ENCODE measurements at regions not wholly inside any gene's neighbourhood (a gene's known extent, or its start where the extent isn't known, plus 50 kb on each side); places are given as distances from the start of the nearest gene placed in this dataset.
A peak's percentile ranks its signal among the peaks of the same experiment; 100 is the strongest.

GRCh38 chr9:129501771-129502319 is 119.1 kb downstream of the C9orf50 start:
- H3K27ac ChIP-seq (ENCODE audit: low read depth, low read length), result peak overlapping the region; percentile 100
- peak overlapping the region; percentile 22 for H4K12ac ChIP-seq (ENCODE audit: low read depth, low read length)
- H3K4me2 ChIP-seq (ENCODE audit: low read length), result no peak overlapping the region
- no peak overlapping the region for H3K4me3 ChIP-seq (ENCODE audit: low read depth, low read length)
- no peaks in the 10 kb centered on the region for H3K27me3 ChIP-seq (ENCODE audit: insufficient read depth, low read length)
- H2AFZ ChIP-seq (ENCODE audit: insufficient read depth, low read length, poor library complexity), result no peak overlapping the region
- no peak overlapping the region for H3K9ac ChIP-seq (ENCODE audit: low read length)
- DNase-seq, result peak in 1 of 2 donors; percentile 48
- H3K9me3 ChIP-seq (ENCODE audit: insufficient read depth, low read depth, low read length), result no peaks in the 10 kb centered on the region
- no peak overlapping the region for H3K23ac ChIP-seq (ENCODE audit: low read length)
- peak overlapping the region; percentile 98 for H2BK12ac ChIP-seq (ENCODE audit: low read length)
- peaks cover 22% of the 10 kb centered on the region for H3K79me2 ChIP-seq (ENCODE audit: control insufficient read depth, insufficient read depth, low read length, poor library complexity)
- peak overlapping the region; percentile 96 for H2BK120ac ChIP-seq (ENCODE audit: insufficient read depth, low read length, poor library complexity)
- H3K14ac ChIP-seq (ENCODE audit: low read length), result peak overlapping the region; percentile 83
- H4K8ac ChIP-seq (ENCODE audit: low read depth, low read length), result peak overlapping the region; percentile 77
- no CpG with 5 or more reads among the region's 4 CpGs for WGBS (ENCODE audit: extremely low coverage, insufficient coverage, insufficient read length)
- H2AK5ac ChIP-seq (ENCODE audit: low read length), result peak overlapping the region; percentile 85
- peak overlapping the region; percentile 100 for H4K91ac ChIP-seq (ENCODE audit: low read depth, low read length)
- peak overlapping the region; percentile 87 for H3K18ac ChIP-seq (ENCODE audit: low read length)
- H2BK5ac ChIP-seq (ENCODE audit: low read depth, low read length, poor library complexity), result peak overlapping the region; percentile 91
- H3K36me3 ChIP-seq (ENCODE audit: control insufficient read depth in 1 of 2, insufficient read depth in 2 of 2, low read length in 2 of 2), result peaks cover 2 to 3% of the 10 kb centered on the region in 2 experiments
- H3K4ac ChIP-seq (ENCODE audit: low read depth, low read length), result peak overlapping the region; percentile 68
- H3K4me1 ChIP-seq (ENCODE audit: control insufficient read depth in 1 of 2, insufficient read depth in 2 of 2, low read length in 2 of 2), result peaks cover 48 to 49% of the 10 kb centered on the region in 2 experiments
- peaks cover 57% of the 10 kb centered on the region for H3K79me1 ChIP-seq (ENCODE audit: low read length)

DNA sequence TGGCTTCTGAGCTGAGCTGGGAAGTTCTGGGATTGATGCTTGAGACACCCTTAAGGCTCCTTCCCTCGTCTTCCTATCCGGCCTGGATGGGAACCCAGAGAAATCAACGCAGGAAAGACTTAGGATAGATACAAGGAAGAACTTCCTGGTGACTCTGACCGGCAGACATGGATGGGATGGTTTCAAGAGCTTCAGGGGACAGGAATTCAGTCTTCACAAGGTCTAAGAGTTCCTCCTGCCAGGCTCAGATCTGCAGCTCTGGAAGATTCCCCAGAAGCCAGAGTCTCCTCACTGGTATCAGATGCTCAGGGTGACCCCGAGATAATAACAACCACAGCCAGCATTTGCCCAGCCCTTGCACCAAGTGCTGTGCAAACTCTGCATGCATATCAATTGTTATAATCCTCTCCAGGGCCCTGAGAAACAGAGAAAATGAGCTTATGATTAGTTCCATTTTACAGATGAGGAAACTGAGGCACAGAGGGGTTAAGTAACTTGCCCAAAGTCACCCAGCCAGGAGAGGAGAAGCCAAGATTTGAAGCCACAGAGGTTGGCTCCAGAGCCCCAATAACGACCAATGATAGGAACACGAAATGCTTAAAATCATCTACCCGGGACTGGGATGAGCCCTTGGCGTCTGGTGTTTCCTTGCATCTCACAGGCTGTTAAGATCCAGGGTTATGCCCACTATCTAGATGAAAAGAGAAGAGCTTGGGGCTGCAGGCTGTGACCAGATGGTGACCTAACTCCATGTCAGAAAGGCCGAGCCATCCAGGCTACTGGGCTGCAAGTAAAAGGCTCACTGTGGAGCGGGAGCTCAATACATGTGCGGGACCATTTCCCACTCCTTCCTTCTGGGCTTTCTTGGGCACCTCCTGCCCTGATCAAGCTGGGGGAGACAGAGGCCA is 119.8 kb downstream of the C9orf50 start:
- Histone ChIP-seq H4K91ac (ENCODE audit: low read depth, low read length) (peak overlapping the region; percentile 100), H2BK12ac (ENCODE audit: low read length) (peak overlapping the region; percentile 98), H4K12ac (ENCODE audit: low read depth, low read length) (peak overlapping the region; percentile 55), H3K79me1 (ENCODE audit: low read length) (peaks cover 64% of the 10 kb centered on the region), H2BK5ac (ENCODE audit: low read depth, low read length, poor library complexity) (peak overlapping the region; percentile 91), H2AK5ac (ENCODE audit: low read length) (peak overlapping the region; percentile 85), H3K4me3 (ENCODE audit: low read depth, low read length) (no peak overlapping the region), H3K4me1 (ENCODE audit: control insufficient read depth in 1 of 2, insufficient read depth in 2 of 2, low read length in 2 of 2) (peaks cover 53% of the 10 kb centered on the region in 2 experiments), H3K9ac (ENCODE audit: low read length) (no peak overlapping the region), H3K18ac (ENCODE audit: low read length) (peak overlapping the region; percentile 87), H3K9me3 (ENCODE audit: insufficient read depth, low read depth, low read length) (no peaks in the 10 kb centered on the region), H3K4me2 (ENCODE audit: low read length) (peak overlapping the region; percentile 6), H3K36me3 (ENCODE audit: control insufficient read depth in 1 of 2, insufficient read depth in 2 of 2, low read length in 2 of 2) (peaks cover 2 to 3% of the 10 kb centered on the region in 2 experiments), H3K4ac (ENCODE audit: low read depth, low read length) (peak overlapping the region; percentile 64), H3K27me3 (ENCODE audit: insufficient read depth, low read length) (no peaks in the 10 kb centered on the region), H4K8ac (ENCODE audit: low read depth, low read length) (peak overlapping the region; percentile 77), H2BK120ac (ENCODE audit: insufficient read depth, low read length, poor library complexity) (peak overlapping the region; percentile 96), H3K79me2 (ENCODE audit: control insufficient read depth, insufficient read depth, low read length, poor library complexity) (peaks cover 26% of the 10 kb centered on the region), H3K14ac (ENCODE audit: low read length) (peak overlapping the region; percentile 83), H2AFZ (ENCODE audit: insufficient read depth, low read length, poor library complexity) (peak overlapping the region; percentile 40), H3K27ac (ENCODE audit: low read depth, low read length) (peak overlapping the region; percentile 100), H3K23ac (ENCODE audit: low read length) (no peak overlapping the region)
- no CpG with 5 or more reads among the region's 12 CpGs for WGBS (ENCODE audit: extremely low coverage, insufficient coverage, insufficient read length)
- no peak for DNase-seq

DNA sequence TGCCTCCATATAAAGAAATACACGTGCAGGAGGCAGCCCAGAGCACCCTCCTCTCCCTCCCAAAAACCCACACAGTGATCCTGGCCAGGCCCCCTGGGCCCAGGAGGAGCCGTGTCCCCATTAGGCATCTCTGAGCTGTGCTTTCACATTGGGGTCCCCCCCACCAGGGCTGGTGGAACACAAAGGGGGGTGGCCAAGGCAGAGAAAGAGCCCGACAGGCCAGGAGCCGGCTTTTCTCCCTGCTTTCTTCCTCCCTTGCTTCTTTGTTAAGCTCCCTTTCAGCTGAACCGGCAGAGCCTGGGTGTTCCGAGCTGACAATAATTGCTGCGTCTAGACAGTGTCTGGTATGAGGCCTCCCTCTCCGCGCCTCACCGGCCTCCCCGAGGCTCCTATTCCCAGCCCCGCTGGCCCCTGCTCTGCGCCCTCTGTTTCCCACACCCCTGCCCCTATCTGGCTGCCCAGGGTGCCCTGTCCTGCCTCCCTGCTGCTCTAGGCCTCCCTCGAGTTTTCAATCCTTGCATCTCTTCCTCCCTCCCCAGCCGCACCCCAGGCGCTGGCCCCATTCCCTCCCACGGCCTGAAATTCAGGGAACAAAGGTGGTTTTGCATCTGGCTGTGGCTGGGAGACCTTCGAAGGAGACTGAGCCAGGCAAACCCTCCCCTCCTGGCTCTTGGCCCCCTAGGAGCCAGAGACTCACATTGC is 120.6 kb downstream of the C9orf50 start:
- Histone ChIP-seq H4K12ac (ENCODE audit: low read depth, low read length) (peak overlapping the region; percentile 76), H3K18ac (ENCODE audit: low read length) (peak overlapping the region; percentile 91), H3K27ac (ENCODE audit: low read depth, low read length) (peak overlapping the region; percentile 100), H3K9me3 (ENCODE audit: insufficient read depth, low read depth, low read length) (no peaks in the 10 kb centered on the region), H2BK120ac (ENCODE audit: insufficient read depth, low read length, poor library complexity) (peak overlapping the region; percentile 98), H2BK12ac (ENCODE audit: low read length) (peak overlapping the region; percentile 74), H3K9ac (ENCODE audit: low read length) (peak overlapping the region; percentile 81), H3K4me3 (ENCODE audit: low read depth, low read length) (no peak overlapping the region), H3K27me3 (ENCODE audit: insufficient read depth, low read length) (no peaks in the 10 kb centered on the region), H4K8ac (ENCODE audit: low read depth, low read length) (peak overlapping the region; percentile 88), H3K4me1 (ENCODE audit: control insufficient read depth in 1 of 2, insufficient read depth in 2 of 2, low read length in 2 of 2) (peaks cover 58 to 59% of the 10 kb centered on the region in 2 experiments), H3K79me2 (ENCODE audit: control insufficient read depth, insufficient read depth, low read length, poor library complexity) (peaks cover 30% of the 10 kb centered on the region), H3K4ac (ENCODE audit: low read depth, low read length) (peak overlapping the region; percentile 70), H4K91ac (ENCODE audit: low read depth, low read length) (peak overlapping the region; percentile 100), H2AFZ (ENCODE audit: insufficient read depth, low read length, poor library complexity) (peak overlapping the region; percentile 33), H3K4me2 (ENCODE audit: low read length) (peak overlapping the region; percentile 21), H2BK5ac (ENCODE audit: low read depth, low read length, poor library complexity) (peak overlapping the region; percentile 99), H3K36me3 (ENCODE audit: control insufficient read depth in 1 of 2, insufficient read depth in 2 of 2, low read length in 2 of 2) (peaks cover 2 to 3% of the 10 kb centered on the region in 2 experiments), H3K23ac (ENCODE audit: low read length) (no peak overlapping the region), H2AK5ac (ENCODE audit: low read length) (peak overlapping the region; percentile 89), H3K14ac (ENCODE audit: low read length) (peak overlapping the region; percentile 63), H3K79me1 (ENCODE audit: low read length) (peaks cover 70% of the 10 kb centered on the region)
- DNase-seq, result peak; percentile 82 to 84
- WGBS (ENCODE audit: extremely low coverage, insufficient coverage, insufficient read length), result no CpG with 5 or more reads among the region's 18 CpGs
